ENCODE measurements at regions not wholly inside any gene's neighbourhood (a gene's known extent, or its start where the extent isn't known, plus 50 kb on each side); places are given as distances from the start of the nearest gene placed in this dataset.
"Not testable (repeated sequence)": the region's sequence is repeated elsewhere in the genome, so short reads cannot be mapped to it uniquely, and the experiment has no call there.

DNA sequence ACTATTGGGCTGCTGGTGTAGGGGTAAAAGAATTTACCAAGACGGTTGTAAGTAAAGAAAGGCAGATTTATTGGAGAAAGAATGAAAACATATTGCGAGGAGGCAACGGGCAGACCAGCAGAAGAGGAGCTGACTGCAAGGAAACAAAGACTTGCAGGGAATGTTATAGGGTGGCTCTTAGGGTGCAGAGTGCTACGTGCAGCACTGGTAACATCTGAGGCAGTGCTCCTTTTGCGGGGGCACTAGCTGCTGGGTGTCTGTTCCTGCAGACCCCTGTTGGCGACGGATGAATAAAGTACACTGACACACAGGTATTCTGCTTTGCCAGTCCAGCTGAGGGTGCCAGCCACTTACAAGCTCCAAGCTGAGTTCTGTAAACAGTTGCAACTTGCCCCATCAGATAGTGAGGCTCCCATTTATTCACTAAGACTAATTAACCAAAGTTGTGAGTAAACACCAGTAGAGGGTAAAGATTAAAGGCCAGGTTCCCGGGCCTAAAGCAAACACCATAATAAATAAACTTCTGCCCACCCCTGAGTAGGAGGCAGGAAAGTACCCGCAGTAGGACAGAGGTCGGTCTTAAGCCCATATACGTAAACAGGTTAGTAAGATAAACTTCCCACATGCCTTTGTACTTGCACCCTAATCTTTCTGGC lies 140.2 kb upstream of the KCNK1 start:
- DNase-seq (ENCODE audit: low read depth in 2 of 2) = no peak

DNA sequence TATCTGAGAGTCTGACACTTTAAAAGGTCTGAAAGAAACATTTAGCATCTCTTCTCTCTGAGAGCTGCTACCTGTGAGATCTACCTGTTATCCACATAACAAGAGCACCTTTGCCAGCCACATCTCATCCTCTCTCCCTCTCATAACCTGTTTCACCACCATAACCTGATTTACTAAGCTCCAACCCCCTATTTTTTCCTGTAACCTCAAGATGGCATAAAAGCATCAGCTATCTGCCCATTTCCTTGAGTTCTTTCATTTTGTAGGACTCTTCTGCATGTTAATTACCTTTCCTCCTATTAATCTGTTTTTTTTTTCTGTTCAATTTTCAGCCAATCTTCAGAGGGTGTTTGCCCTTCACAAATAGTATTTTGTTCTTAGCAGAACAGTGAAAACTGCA lies 136.5 kb upstream of the KCNK1 start:
- DNase-seq (ENCODE audit: low read depth in 2 of 2) = no peak

DNA sequence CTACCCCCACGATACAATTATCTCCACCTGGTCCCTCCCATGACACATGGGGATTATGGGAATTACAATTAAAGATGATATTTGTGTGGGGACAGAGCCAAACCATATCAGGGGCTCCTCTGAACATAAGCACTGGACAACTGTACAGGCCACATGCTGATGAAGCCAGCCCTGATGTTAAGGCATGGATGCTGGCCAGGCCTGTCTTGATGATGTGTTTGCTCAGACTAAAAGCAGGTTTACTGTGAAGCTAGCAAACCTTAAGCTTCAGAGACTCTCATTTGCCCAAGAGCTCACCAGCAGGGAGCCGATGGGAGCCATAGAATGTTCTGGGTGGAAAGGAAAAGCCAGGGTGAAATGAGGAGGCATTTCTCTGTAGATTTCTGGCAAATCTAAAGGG lies 135.3 kb upstream of the KCNK1 start:
- DNase-seq (ENCODE audit: low read depth in 2 of 2) = no peak

DNA sequence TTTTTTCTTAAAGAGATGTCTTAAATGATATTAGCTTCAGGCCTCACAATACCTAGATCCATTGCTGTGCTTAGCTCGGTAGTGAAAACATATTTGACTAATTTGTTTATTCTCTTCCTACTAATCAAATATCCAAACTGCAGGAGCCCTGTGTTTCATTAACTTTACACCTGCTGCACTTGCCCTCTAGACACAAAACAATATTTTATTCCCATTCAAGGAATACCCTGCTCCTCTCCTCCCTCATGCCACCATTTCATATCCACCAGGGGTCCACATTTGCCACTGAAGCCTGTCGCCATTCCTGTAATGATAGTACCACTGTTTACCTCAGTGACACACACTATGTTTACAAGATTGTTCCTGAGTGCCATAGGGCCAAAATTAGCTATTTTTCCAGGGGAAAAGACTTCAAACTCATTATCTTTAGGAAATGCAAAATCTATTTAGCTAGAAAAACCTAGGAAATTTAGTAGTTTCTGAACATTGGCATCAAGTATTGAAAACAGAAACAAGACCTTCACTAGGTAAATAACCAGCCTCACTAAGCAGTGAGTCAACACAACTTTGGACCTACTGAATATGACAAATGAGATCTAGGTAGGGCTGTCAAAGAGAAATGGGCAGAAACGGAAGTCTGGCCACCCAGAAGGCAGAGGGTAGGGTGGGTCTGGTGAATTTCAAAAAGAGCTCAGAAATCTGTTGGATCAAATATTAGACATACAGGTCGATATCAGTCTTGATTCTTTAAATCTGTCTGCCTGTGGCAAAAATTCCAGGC lies 134.6 kb upstream of the KCNK1 start:
- no peak for DNase-seq (ENCODE audit: low read depth in 2 of 2)

GRCh38 chr1:233480198-233480597 lies 133.7 kb upstream of the KCNK1 start:
- no peak for DNase-seq (ENCODE audit: low read depth in 2 of 2)

- DNase-seq (ENCODE audit: low read depth in 2 of 2) = no peak
These were observed 131.5 kb upstream of the KCNK1 start for GRCh38 chr1:233482388-233482787.

- DNase-seq (ENCODE audit: low read depth in 2 of 2) = no peak
These were observed 128.5 kb upstream of the KCNK1 start for GRCh38 chr1:233485385-233485784.

DNA sequence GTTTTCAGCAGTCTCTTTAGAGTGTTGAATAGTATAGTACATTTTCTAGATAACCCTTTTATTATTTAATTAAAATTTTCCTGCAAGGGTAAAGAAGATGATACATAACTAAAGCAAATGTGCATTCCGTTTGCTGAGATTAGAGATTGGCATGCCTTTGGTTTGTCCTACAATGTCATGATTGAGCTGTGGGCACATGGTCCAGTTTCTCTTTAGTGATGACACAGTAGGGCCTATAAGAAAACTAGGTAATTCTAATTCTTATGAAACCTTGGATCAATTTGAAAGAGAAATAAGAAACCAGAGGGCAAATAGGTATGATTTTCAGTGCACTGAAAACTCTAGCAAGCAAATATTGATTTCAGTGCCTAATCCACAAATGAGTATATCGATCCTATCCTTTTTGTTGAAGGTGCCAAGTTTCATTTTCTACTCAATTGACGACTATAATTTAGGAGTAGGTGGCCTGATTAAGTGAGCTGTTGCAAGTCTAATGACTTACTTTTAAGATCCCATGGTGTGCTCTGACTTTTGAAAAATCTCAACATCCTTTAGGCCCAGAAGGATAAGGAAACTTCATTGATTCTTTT lies 128.0 kb upstream of the KCNK1 start:
- DNase-seq (ENCODE audit: low read depth in 2 of 2) = no peak

DNA sequence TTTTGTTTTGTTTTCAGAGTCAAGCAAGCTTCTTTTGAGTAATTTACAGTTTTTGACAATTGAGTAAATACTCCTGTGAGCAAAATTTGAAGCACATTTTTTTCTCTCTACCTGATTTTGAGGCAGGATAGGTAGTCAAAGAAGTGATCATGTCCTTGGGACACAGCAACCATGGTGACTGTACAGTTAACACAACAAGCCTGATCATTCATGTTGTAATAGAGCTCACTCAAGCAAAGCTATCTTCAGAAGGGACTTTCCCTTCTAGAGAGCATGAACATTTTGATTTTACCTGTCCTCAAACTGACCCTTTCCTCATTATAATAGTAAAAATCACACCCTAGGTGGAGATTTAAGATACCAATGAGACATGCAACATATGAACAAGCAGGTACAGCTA lies 126.5 kb upstream of the KCNK1 start:
- DNase-seq (ENCODE audit: low read depth in 2 of 2) = no peak

GRCh38 chr1:233489411-233489810 lies 124.5 kb upstream of the KCNK1 start:
- DNase-seq (ENCODE audit: low read depth in 2 of 2) = no peak

- no peak for DNase-seq (ENCODE audit: low read depth in 2 of 2)
These were observed 123.4 kb upstream of the KCNK1 start for GRCh38 chr1:233490488-233490887.

- DNase-seq (ENCODE audit: low read depth in 2 of 2) = no peak
These were observed 121.8 kb upstream of the KCNK1 start for GRCh38 chr1:233491953-233492620.

DNA sequence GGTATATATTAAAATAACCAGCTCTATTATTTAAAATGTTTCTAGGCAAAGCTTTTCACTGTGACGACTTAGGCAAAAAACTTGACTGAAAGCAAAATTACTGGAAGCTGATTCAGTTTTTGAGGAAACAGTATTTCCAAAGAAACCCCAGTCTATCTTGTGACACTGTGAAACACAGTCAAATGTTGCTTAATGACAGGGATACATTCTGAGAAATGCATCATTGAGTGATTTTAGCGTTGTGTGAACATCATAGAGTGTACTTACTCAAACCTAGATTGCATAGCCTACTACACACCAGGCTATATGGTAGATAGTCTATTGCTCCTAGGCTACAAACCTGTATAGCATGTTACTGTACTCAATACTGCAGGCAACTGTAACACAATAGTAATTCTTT lies 116.9 kb upstream of the KCNK1 start:
- no peak for DNase-seq (ENCODE audit: low read depth in 2 of 2)

DNA sequence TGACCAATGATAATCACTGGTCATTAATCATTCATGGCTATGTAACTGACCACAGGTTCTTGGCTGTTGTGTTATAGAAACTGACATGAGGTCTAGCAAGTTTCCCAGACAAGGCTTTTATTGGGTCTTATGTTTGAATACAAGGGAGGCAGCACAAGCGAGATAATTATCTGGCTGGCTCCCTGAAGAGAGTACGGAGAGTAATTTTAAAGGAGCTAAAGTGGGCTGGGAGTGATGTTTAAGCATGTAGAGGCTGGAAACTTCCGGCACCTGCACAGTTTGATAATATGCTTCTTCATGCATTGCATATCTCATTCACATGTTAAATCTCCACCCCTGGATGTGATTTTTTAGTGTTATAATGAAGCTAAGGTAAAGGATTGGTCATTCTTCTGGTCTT lies 116.2 kb upstream of the KCNK1 start:
- no peak for DNase-seq (ENCODE audit: low read depth in 2 of 2)

GRCh38 chr1:233500106-233500505 lies 113.8 kb upstream of the KCNK1 start:
- DNase-seq (ENCODE audit: low read depth in 2 of 2) = no peak

DNA sequence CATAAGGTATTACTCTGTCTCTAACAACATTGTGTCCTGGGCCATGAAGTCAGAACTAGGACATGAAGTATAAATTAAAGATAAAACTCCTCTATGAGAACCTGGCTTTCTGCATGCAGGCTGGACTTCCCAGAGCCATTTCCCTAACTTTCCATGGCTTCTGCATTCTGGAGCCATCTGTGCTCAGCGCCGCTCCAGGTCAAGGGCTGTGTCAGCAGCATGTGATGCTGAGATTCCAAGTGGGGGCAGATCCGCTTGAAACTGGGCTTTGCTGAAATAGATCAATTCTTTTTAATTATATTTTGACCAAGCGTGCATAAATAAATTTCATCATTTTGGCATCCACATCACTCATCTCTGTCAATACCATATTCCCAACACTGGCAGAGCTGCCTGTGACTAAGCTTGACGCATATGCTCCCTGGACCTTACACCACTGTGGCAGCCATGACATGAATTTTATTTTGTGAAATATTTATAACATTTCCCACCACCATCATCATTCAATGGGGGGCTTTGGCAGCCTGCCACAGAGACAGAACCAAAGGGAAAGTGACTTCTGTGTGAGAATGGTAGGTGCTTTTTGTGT lies 110.4 kb upstream of the KCNK1 start:
- no peak for DNase-seq (ENCODE audit: low read depth in 2 of 2)

- DNase-seq (ENCODE audit: low read depth in 2 of 2) = no peak
These were observed 108.8 kb upstream of the KCNK1 start for GRCh38 chr1:233505130-233505529.

DNA sequence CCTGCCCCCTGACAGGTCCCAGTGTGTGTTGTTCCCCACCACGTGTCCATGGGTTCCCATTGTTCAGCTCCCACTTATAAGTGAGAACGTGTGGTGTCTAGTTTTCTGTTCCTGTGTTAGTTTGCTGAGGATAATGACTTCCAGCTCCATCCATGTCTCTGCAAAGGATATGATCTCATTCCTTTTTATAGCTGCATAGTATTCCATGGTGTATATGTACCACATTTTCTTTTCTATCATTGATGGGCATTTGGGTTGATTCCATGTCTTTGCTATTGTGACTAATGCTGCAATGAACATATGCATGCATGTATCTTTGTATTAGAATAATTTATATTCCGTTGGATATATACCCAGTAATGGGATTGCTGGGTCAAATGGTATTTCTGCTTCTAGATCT lies 108.0 kb upstream of the KCNK1 start:
- DNase-seq (ENCODE audit: low read depth in 2 of 2) = not testable (repeated sequence)

DNA sequence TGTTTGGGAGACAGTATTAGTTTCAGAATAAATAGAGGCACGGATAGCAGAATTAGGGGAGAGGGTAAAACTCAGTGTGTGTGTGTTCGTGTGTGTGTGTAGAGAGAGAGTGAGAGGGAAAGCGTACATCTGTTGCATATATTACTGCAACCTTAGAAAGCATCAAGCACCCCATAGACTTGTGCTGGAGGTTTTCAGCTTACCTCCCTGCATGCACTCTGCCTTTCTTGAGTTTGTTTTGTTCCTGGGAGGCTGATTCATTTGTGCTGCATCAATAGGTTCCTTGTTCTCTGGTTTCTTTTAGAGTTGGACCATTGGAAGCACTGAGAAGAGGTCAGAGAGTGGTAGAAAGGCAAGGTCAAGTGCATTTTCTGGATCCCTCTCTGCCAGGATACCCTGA lies 104.4 kb upstream of the KCNK1 start:
- no peak for DNase-seq (ENCODE audit: low read depth in 2 of 2)

- DNase-seq (ENCODE audit: low read depth in 2 of 2) = no peak
These were observed 101.4 kb upstream of the KCNK1 start for GRCh38 chr1:233512538-233512937.

DNA sequence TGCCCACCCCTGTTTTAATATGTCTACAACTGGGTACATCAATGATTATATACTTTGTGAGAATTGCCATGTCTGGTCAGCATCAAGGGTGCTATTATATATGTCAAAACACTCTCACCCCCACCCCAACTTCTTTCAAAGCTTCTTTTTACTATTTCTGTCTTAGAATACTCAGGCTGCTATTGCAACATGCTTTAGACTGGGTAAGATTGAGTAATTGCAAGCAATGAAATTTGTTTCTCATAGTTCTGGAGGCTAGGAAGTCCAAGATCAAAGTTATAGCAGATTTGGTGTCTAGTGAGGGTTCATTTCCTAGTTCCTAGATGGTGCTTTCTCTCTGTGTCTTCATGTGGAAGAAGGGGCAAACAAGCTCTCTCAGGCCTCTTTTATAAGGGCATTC lies 100.5 kb upstream of the KCNK1 start:
- no peak for DNase-seq (ENCODE audit: low read depth in 2 of 2)

DNA sequence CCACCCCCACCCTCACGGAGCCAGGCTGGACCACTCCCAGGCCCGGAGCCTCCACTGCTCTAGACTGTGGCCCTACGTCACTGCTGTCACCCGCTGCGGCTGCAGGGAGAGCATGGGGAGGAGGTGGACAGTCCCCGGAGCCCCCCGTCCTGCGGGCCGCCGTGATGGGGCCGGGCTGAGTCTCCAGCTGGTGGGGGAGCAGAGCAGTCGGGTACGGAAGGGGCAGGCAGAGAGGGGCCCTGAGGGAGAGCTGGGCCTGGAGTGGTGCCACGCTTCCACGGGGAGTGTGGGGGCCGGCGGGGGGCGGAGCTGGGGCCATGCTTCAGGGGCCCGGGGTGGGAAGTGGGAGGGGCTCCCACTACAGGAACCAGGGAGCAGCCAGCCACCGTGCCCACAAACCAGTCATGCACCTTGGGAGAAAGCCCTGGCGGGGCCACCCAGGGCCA lies 98.9 kb upstream of the KCNK1 start:
- DNase-seq (ENCODE audit: low read depth in 2 of 2) = no peak
